ENCODE measurements at regions not wholly inside any gene's neighbourhood (a gene's known extent, or its start where the extent isn't known, plus 50 kb on each side); places are given as distances from the start of the nearest gene placed in this dataset.

DNA sequence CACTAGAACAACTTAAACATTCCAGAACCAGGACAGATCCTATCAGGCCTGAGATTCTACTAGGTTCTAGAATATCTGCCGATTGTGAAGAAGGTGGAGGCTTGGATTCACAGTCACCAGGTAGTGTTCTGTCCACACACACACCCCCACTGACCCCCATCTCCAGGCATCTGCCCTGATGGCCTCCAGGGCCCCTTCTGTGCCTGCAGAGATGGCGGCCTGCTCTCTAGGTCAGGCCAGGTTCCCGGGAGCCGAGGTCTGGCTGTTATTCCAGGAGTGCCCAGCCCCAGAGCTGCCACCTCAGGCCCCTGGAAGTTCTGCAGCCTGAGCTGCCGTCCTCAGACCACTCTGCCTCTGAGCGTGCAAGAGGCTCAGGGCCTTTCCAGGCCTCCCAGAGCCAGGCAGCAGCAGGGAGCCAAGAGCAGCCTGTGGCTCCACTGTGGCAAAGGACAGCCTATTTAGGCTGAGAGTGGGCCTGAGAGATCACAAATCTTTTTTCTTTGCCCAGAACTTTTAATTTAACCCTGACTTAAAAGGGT is 96.2 kb upstream of the ASAP2 start:
- Histone ChIP-seq H3K36me3 (no peaks in the 10 kb centered on the region), H3K9me3 (no peaks in the 10 kb centered on the region), H3K4me3 (no peak overlapping the region), H3K27me3 (no peaks in the 10 kb centered on the region), H3K4me1 (peaks cover 10 to 24% (median 18%) of the 10 kb centered on the region in 4 donors), H3K27ac (no peak overlapping the region)
- no peak for DNase-seq
- intact Hi-C loops (cut with DNase I; ENCODE audit: low total_unique reads) (no loop called here), in situ Hi-C loops (cut with MboI; ENCODE audit: low pct_ligation_motif_present in 1 of 4, low pct_unique_long_range_greater_than_20kb in 1 of 4, low sequenced_read_pairs in 3 of 4) (no loop called here)
- 95% methylated on average over 6 of the region's 6 CpGs; no CpG with 5 or more reads in 1 of the 2 donors for WGBS, 2 donors (ENCODE audit: low coverage in 1 of 2)
- no peak for TF ChIP-seq POLR2A (IDR thresholded peaks at IDR 0.05)
- TF ChIP-seq EP300 (IDR thresholded peaks at IDR 0.05; ENCODE audit: low read depth) = no peak
- TF ChIP-seq POLR2AphosphoS5 (IDR thresholded peaks at IDR 0.05) = no peak
- no peak for TF ChIP-seq CTCF (IDR thresholded peaks at IDR 0.05)

DNA sequence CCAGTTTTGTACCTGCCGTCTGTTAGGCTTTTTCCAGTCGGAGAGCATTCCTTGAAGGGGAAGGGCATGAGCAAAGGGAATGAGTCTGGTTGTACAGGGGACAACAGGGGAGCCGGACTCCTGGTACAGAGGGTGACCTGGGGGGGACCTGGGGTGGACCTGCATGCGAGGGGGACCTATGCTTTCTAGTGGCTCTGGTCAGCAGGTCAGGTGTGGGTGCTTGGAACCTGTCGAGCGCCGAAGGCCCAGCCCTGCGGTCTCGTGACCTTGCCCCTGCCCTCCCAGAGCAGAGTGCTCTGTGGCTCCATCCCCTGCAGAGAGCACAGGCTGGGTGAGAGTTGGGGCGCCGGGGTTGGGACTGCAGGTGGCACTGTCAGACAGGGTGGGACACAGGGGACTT is 96.7 kb upstream of the ASAP2 start:
- intact Hi-C loops (cut with DNase I; ENCODE audit: low total_unique reads) = no loop called here
- no peak for TF ChIP-seq POLR2AphosphoS5 (IDR thresholded peaks at IDR 0.05)
- no peak for TF ChIP-seq CTCF (IDR thresholded peaks at IDR 0.05)
- TF ChIP-seq EP300 (IDR thresholded peaks at IDR 0.05; ENCODE audit: low read depth) = no peak
- no peak for TF ChIP-seq POLR2A (IDR thresholded peaks at IDR 0.05)
- no peak for DNase-seq
- no peak overlapping the region for H3K4me3 ChIP-seq
- in situ Hi-C loops (cut with MboI; ENCODE audit: low pct_ligation_motif_present in 1 of 4, low pct_unique_long_range_greater_than_20kb in 1 of 4, low sequenced_read_pairs in 3 of 4) = no loop called here
- no peak overlapping the region for H3K27ac ChIP-seq
- H3K36me3 ChIP-seq = no peaks in the 10 kb centered on the region
- no peaks in the 10 kb centered on the region for H3K9me3 ChIP-seq
- WGBS, 2 donors (ENCODE audit: low coverage in 1 of 2) = 90 to 100% methylated on average over 1 to 11 of the region's 11 CpGs
- peaks cover 10 to 24% (median 18%) of the 10 kb centered on the region in 4 donors for H3K4me1 ChIP-seq
- no peaks in the 10 kb centered on the region for H3K27me3 ChIP-seq

- peak overlapping the region; percentile 67 to 85 (median 74) for H3K27ac ChIP-seq
- TF ChIP-seq EP300 (IDR thresholded peaks at IDR 0.05; ENCODE audit: low read depth) (no peak), CTCF (IDR thresholded peaks at IDR 0.05) (no peak), POLR2AphosphoS5 (IDR thresholded peaks at IDR 0.05) (no peak), POLR2A (IDR thresholded peaks at IDR 0.05) (no peak)
- peaks cover 10 to 24% (median 18%) of the 10 kb centered on the region in 4 donors for H3K4me1 ChIP-seq
- intact Hi-C loops (cut with DNase I; ENCODE audit: low total_unique reads) (no loop called here), in situ Hi-C loops (cut with MboI; ENCODE audit: low pct_ligation_motif_present in 1 of 4, low pct_unique_long_range_greater_than_20kb in 1 of 4, low sequenced_read_pairs in 3 of 4) (no loop called here)
- no peaks in the 10 kb centered on the region for H3K9me3 ChIP-seq
- WGBS, 2 donors (ENCODE audit: low coverage in 1 of 2) = 62 to 75% methylated on average over 3 to 10 of the region's 11 CpGs
- H3K4me3 ChIP-seq = no peak overlapping the region
- no peak for DNase-seq
- H3K36me3 ChIP-seq = no peaks in the 10 kb centered on the region
- H3K27me3 ChIP-seq = no peaks in the 10 kb centered on the region
Measured at GRCh38 chr2:9108210-9108967, 98.2 kb upstream of the ASAP2 start.

GRCh38 chr2:9107168-9108025 is 99.2 kb upstream of the ASAP2 start:
- H3K27ac ChIP-seq = peak overlapping the region; percentile 67 to 85 (median 74)
- in situ Hi-C loops (cut with MboI; ENCODE audit: low pct_ligation_motif_present in 1 of 4, low pct_unique_long_range_greater_than_20kb in 1 of 4, low sequenced_read_pairs in 3 of 4) (no loop called here), intact Hi-C loops (cut with DNase I; ENCODE audit: low total_unique reads) (no loop called here)
- no peaks in the 10 kb centered on the region for H3K27me3 ChIP-seq
- no peaks in the 10 kb centered on the region for H3K36me3 ChIP-seq
- 52 to 67% methylated on average over 3 to 16 of the region's 16 CpGs for WGBS, 2 donors (ENCODE audit: low coverage in 1 of 2)
- TF ChIP-seq POLR2AphosphoS5 (IDR thresholded peaks at IDR 0.05) (peak in 1 of 3 donors; percentile 10), CTCF (IDR thresholded peaks at IDR 0.05) (peak in 1 of 5 experiments; percentile 50), POLR2A (IDR thresholded peaks at IDR 0.05) (no peak)
- no peak overlapping the region for H3K4me3 ChIP-seq
- peak; percentile 33 for DNase-seq
- H3K9me3 ChIP-seq = no peaks in the 10 kb centered on the region
- H3K4me1 ChIP-seq = peaks cover 10 to 23% (median 17%) of the 10 kb centered on the region in 4 donors

All from transverse colon (tissue), 4 donors.